PC-3 (cell line): ENCODE measurements at regions not wholly inside any gene's neighbourhood (a gene's known extent, or its start where the extent isn't known, plus 50 kb on each side); places are given as distances from the start of the nearest gene placed in this dataset.
"Not testable (repeated sequence)": the region's sequence is repeated elsewhere in the genome, so short reads cannot be mapped to it uniquely, and the experiment has no call there.

Source experiments
- CTCF ChIP-seq: fragments of 300-600 bp; sonication (generic); conservative IDR thresholded peaks from 2 replicates; pipeline ENCODE4 v1.5.1; 2017; ENCODE audit warnings: antibody characterized with exemption, low read depth, mild to moderate bottlenecking, low read length
- EZH2 ChIP-seq: fragments of 300-600 bp; sonication (generic); IDR thresholded peaks from one replicate; pipeline ENCODE4 v1.6.1; 2017; ENCODE audit warnings: antibody characterized with exemption, mild to moderate bottlenecking, low read length; ENCODE audit not compliant: unreplicated experiment
- EZH2phosphoT487 ChIP-seq: fragments of 300-600 bp; sonication (generic); IDR thresholded peaks from 2 replicates; pipeline ENCODE4 v1.6.1; 2018; ENCODE audit warnings: mild to moderate bottlenecking, antibody characterized with exemption, low read length, borderline replicate concordance

- TF ChIP-seq CTCF, EZH2phosphoT487, EZH2: not testable (repeated sequence)
These were observed 55.9 kb upstream of the ACSM6 start for GRCh38 chr10:95137990-95138625.
